GM11168 (cell line): ENCODE measurements at regions not wholly inside any gene's neighbourhood (a gene's known extent, or its start where the extent isn't known, plus 50 kb on each side); places are given as distances from the start of the nearest gene placed in this dataset.

ENCODE experiments used
- in situ Hi-C: fragments of 300-500 bp; cut with MboI; formaldehyde crosslinking; loops from one replicate; pipeline ENCODE4 v1.12.0; 2022; ENCODE audit warnings: low sequenced_read_pairs; ENCODE audit not compliant: unreplicated experiment

DNA sequence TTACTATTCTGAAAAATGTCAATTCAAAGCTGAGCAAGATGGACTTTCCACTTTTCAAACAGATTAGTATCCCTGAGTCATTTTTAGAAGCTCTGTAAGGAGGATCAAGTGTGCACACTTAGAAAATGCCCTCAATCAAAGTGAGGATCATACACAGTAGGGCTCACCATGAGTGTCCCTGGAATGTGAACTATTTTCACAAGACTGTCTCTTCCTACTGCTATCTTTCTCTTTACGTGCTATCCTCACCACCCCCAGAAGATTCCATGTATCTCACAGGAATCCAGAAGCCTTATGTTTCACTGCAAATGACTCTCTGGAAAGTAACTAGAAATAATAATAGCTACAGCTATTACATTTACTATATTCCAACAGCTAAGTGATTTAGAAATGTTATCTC lies 349.9 kb upstream of the TGFBR2 start:
- in situ Hi-C loops = no loop called here

DNA sequence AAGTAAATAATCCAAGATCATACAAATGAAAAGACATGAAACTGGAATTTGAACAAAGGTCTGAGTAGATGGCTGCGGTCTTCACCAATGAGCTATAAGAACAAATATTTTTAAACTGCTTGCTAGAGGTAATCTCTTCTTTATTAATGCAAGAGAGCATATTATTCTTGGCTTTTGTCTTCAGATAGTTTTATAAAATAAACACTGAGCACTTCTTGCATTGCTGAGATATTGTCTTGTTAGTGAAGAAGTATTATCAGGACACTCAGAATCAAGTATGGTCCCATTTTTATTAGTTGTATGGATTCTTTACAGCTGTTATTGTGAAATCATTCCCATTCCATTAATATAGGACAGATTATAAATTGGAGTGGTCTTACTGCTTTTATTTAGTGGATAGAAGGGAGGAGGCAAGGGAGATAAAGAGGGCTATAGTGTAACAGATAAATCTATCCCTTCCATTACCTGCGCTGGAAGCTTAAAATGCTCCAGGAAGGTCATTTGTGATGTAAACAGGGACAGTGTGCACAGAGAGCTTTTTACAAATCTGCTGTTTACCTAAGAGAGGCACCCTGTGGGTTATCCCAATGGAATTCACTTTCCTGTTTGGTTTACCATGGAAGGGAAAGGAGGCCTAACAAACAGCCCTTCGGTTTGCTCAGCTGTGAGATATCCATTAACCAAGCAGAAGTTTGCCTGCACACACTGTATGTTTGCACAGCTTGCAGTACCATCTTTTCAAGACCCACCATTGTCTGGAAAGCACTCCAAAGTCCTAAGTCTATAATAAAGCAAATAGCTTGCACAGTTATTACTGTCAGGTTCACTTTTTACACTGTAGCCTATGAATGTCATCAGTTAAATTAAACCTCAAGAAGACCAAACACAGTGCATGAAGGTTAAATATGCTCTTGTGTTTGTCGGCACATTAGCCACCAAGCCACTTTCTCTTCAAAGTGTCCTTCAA lies 347.7 kb upstream of the TGFBR2 start:
- in situ Hi-C loops = no loop called here

DNA sequence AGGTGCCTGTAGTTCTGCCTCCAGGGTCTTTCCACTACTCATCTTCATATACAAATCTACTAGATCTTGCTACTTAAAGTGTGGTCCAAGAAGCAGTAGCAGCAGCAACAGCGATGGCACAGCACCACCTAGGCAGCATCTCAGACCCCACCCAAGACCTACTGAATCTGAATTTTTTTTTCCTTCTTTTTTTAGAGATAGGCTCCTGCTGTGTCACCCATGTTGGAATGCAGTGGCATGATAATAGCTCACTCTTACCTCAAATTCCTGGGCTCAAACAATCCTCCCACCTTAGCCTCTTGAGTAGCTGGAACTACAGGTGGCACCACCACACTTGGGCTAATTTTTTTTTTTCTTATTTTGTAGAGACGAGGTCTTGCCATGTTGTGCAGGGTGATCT lies 346.7 kb upstream of the TGFBR2 start:
- in situ Hi-C loops = no loop called here

DNA sequence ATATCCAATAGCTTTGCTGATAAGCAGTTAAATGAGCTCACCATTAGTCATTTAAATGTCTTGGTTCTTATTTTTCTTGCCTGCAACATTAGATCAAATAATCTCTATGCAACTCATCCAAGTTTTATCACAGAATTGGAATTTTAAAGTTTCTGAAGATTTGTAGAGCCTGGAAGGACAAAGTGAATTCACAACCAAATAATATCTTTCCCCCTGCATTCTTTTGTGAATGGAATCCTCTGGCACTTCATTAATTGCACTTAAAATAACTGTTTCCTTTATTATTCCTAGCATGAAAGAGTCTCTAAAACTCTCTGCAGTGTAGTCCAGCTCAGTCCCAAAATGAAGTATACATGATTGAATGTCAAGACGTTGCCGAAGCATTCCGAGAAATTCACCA lies 345.6 kb upstream of the TGFBR2 start:
- in situ Hi-C loops = no loop called here

DNA sequence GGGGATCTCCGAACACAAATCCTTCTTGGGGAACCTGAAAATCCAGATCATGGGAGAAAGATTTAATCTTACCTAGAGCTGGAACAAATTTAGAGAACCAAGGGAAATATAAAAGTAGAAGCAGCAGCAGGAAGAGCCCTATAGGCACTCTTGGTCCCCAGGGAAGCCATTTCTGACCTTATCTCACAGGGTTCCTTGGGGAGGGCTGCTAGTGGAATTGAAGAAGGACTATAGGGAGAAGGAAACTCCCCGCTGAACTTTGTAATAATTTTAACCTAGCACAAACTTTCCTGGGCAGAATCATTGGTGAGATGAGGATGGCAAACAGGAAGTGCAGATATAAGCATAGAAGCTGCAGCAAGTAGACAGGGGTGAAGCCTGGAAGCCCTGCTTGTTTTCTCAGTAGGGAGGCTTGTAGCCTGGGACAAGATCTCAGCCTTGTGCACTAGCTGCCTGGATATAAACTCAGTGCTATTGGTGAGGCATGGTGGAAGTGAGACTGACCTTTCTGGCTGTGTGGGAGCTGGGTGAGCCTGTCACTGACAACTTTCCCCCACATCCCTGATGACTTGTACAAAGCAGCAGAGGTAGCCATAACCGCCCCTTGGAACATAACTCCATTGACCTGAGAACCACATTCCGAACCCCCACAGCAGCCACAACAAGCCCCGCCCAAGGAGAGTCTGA lies 343.0 kb upstream of the TGFBR2 start:
- in situ Hi-C loops = no loop called here

DNA sequence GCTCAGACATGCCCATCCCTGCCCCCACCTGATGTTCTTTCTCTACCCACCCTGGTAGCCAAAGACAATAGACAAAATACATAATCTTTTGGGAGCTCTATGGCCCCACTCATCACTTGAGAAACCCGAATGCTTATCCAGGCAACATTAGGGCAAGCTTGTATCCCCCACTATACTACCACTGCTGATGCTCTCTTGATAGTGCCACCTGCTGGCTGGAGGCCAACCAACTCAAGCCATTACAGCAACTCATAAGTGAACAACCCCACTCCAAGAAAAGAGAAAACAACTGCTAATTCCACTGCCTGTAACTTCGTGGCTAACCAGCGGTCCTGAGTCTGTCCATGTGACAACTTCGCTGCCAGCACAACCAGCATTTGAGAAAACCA lies 342.5 kb upstream of the TGFBR2 start:
- in situ Hi-C loops = no loop called here

DNA sequence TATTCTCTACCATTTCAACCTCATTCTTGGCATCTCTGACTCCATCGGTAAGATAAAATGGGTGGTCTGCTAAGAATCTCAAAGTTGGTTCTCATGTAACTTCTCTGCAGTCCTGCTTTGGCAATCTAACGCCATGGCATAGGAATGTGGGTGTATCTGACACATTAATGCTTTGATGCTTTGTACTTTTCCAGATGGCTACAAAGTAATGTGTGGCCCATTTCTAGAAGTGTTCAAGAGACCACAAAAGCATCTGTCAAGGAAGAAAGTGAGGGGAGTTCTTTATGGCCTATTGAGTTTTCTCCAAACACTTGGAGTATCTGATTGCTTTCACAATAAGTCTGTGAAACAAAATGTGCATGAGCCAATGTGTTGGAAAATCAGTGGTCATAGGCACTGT lies 339.9 kb upstream of the TGFBR2 start:
- in situ Hi-C loops = no loop called here

DNA sequence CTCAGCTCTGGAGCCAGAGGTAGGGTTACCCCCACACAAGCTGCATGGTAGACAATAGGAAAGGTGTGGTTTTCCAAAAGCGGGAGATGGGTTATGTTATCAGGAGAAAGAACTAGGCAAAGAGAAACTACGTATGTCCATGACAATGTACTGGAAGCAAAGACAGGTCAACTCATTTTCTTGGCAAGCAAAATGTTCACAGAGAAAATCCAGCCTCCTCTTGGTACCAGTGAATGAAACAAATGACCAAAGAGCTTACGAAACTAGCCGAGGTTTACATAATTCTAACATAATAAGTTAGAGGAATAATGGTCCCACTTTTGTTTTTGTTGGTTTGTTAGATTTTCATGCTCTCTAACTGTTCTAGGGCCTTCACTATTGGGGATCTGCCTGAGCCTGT lies 338.1 kb upstream of the TGFBR2 start:
- in situ Hi-C loops = no loop called here

DNA sequence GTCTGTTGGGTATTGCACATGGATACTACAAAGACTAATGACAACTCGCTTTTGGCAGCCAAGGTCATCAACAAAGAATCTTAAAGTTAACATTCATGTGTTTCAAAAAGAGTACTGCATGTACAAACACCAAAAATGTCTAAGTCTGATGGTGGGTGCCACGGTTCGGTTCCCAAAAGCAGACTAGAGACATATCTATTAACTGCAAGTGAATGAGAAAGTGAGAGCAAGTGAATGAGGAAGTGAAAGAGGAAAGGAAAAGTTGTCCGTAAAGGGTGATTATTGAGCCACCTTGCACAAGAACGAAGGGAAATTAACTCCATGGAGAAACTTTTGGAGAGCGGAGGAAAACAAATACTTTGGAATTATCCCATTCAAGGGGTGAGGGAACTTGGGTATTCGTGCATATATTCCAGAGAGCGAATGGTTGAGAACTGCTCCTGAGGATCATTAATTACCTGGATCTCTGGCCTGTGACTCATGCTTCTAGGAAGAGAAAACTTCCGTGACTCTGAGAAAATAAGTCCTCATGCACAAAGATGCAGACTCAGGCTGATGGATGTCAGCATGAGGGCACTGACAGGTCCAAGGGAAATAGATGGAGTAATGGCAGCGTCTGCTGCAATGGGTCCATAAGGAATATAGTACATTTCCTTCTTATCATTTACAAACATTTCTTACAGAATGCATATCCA lies 336.5 kb upstream of the TGFBR2 start:
- in situ Hi-C loops = no loop called here

DNA sequence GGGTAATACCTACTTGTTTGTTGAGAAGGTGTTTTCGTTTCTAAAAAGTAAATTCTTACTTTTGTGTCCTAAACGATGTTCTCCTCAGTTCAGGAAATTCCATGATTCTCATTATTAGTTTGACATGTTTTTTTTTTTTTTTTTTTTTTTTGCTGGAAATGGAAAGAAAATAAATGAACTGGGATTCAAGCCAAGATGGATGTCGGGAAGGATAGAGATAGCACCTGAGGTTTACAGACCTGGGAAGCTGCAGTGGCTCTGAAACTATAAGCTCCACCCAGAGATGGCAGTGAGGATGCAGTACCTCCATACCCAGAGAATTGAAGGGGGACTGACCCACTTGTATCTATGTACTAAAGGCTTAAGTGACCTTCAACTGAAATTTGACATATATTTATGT lies 334.6 kb upstream of the TGFBR2 start:
- in situ Hi-C loops = no loop called here

DNA sequence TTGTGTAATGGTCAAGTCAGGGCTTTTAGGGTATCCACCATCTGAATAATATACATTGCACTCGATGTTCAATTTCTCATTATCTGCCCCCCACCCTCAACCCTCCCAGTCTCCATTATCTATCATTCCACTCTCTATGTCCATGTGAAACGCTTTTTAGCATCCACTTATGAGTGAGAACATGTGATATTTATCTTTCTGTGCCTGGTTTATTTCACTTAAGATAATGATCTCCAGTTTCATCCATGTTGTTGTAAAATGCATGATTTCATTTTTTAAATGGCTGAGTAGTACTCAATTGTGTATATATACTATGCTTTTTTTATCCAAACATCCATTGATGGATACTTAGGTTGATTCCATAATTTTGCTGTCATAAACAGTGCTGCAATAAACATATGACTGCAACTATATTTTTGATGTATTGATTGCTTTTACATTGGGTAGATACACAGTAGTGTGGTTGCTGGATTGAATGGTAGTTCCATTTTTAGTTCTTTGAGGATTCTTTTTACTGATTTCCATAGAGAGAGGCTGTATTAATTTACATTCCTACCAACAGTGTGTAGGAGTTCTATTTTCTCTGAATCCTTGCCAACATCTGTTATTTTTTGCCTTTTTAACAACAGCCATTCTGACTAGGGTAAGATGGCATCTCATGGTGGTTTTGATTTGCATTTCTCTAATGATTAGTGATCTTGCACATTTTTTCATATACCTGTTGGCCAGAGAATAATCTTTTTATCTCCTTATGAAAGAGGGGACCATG lies 332.9 kb upstream of the TGFBR2 start:
- in situ Hi-C loops = no loop called here

DNA sequence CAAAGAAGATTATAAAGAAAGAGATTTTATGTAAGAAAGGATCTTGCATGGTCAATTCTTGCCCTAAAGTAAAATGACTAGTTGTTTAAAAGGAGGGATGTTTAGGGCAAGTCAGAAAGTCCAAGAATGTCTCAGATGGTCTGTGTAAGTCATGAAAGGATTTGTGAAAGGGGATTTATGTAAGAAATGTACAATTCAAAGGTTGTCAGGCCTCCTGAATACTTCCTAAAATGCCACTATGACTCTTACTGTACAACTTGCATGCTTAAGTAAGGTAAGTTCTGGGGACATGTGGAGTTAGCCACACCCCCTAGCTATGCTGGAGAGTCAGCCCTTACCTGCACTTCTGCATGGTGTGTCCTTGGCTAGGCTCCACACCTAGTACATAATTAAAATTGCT lies 328.9 kb upstream of the TGFBR2 start:
- in situ Hi-C loops = no loop called here

DNA sequence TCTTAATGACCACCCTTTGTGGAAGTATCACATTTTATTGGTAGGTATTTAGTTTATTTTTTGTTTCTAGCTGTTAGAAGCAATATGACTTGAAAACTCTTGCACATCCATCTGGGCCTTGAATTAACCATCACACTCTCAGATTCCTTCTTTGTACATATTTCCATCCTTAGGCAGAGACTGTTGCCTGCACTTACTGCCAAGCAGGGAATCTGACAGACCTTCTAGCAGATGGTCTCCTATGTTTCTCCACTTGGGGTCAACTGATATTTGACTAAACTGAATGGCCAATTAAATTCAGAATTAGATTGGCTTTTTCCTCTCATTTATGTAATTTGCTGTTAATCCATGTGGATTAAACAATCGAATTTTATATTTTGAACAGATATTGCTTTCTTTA lies 324.9 kb upstream of the TGFBR2 start:
- in situ Hi-C loops = no loop called here

DNA sequence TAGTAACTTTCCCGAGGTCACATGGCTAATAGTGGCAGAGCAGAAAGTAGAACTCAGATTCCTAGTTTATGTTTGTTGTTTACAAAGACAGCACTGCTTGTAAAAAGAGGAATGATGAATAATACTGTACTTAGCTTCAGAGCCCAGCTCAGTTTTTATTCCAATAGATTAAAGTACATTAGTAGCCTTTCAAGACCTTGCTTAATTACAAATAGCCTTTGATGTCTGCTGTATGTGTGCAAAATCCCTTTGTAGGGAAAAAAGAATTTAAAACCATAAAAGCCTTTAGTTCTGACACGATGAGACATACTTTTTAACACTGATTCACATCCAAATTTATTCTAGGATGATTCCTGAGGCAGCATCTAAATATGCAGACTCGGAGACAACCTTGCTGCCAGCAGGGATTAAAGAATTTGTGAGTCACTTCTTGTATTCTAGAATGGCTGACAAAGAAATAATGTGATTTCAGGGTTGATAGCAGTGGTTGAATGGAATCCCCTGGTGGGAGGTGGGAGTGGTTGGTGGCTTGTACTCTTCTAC lies 324.2 kb upstream of the TGFBR2 start:
- in situ Hi-C loops = no loop called here

DNA sequence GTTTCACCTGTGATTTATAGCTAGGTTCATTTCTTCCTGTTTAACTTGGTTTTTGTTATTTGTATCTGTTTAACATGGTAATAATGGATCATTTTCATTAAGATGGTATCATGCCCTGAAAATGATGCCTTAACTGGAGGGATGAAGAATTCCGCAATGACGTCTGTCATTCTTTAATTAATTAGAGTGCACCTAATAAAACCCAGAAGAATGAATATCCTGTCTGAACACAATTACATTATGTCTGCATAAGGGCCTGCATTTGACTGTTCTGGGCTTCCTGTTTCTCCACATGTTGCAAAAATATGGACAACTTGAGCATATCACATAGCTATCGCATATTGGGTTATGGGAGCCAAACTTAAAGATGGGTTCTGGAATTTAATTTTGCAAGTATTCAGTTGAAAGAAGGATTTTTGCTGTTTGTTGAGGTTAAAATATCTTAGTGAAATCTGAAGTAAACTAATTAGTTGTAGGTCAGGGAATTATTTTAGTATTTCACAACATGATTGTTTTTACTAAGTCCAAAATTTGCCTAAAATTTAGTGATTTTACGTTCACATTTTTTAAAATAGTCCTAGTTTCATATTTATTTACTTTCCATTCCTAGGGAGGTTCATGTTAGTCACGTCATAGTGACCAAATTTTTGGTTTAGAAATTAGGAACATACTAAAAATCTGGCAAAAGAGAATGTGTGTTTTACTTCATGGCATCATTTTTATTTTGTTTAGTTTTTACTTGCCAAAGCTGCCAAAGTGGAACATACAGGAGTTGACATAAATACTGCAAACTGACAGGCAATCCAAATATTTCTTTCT lies 321.0 kb upstream of the TGFBR2 start:
- in situ Hi-C loops = no loop called here

DNA sequence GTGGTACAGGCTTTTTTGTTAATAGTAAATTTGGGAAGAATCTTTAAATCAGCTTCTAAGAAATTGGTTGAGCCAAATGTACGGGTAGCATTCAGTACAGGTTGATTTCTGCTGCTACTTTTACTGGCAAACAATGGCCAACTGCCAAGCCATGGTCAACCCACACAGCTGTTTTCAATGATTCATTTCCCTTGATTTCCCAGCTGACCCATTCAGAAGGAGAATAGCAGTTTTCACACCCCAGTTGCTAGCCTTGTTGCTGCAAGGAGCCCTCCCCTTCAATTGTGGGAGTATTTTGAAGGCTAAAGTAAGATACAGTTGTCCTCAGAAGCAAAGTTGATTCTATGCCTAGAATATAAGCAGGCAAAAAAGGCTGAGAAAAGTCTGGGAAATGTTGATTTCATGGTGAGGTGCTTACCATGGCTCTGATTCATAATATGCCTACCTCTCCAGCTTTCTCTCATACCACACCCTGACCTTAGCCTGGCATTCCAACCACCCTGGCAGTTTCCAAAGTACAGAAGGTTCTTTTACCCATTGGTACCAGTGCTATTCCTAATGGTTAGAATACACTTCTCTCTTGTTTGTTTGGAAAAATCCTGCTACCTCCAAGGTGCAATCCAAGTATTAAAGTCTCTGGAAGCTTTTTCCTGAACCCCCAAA lies 320.3 kb upstream of the TGFBR2 start:
- in situ Hi-C loops = no loop called here

DNA sequence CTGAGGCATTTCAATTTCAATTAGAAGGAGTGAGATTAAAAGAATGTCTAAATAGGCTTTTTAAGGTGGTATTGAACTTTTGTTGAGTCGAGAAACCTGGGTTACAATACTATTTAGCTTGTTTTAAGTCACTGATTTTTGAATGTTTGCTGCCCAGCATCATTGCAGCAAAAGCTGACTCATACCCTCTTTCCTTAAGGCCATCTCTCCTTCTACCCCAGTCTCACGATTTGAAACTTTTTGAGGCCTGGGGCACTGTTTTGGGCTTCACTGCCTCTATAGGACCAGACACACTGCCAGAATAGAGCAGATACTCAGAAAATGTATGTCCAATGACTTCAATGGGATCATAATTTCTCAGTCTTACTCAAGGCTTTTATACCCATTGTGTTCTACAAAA lies 319.6 kb upstream of the TGFBR2 start:
- in situ Hi-C loops = no loop called here

DNA sequence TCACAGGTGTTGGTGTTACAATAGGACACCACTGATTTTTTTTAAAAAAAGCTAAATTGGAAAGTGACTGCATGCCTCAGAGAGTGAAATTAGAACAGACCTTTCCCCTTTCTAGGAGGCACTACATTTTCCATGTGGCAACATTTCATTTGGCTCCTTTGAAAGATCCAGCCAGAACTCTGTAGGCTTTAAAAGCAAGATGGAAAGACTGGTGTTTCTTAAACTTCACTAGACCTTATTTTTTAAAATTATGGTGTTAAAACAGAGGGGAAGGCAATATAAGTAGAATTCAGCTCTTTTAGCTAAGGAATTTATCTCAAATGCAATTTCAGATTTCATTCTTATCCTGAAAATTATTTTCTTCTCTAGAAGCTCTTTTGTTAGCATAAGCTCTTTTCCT lies 317.6 kb upstream of the TGFBR2 start:
- in situ Hi-C loops = no loop called here

DNA sequence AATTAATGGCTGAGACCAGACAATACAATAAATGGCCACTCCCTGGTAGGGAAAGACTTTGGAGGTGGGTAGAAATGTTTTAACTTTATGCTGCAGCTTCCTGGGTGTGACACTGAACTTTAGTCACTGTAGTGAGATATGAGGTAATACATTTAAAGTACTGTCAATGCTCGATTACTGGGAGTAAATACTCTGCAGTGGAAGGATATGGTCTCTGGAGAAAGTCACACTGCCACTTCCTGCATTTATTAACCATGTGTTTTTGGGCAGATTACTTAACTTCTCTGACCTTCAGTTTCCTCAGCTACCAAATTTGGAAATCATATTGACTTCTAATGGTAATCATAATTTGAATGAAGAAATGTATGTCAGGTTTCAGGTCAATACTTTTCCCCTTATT lies 317.1 kb upstream of the TGFBR2 start:
- in situ Hi-C loops = no loop called here
